DMS153 treated with DMSO at 0.1 percent for 48 hours (cell line): ENCODE measurements at regions not wholly inside any gene's neighbourhood (a gene's known extent, or its start where the extent isn't known, plus 50 kb on each side); places are given as distances from the start of the nearest gene placed in this dataset.

ENCODE experiments used
- DNase-seq: peaks from one replicate; lab custom pipeline; 2025; ENCODE audit not compliant: unreplicated experiment; lab: John Stamatoyannopoulos, UW

DNA sequence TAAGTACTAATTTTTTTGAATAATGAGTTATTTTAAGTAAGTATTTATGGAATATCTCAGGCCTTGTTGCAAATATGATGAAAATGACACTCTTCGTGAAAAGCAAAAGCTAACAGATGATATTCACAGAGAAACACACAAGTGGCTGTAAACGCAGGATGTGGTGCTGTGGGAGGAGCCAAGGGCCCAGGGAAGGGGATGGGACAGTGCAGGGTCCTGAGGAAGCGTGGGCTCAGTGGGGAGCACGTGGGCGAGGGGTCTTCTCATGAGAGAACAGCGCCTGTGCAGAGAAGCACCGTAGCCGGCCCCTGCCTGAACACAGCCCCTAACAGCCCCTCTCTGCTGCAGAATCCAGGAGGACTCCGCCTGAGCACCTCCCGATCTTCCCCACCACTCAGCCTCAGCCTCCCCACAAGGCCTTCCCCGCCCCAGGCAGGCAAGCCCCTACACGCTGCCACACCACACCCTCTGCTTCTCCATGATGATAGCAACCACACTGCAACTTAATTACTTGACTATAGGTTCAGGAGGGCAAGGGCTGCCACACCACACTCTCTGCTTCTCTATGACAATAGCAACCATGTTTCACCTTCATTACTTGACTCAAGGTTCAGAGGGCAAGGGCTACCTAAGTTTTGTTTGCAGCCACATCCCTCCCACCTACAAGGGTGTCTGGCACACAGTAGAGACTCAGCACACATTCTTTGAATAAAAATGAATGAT, 152.6 kb upstream of the RNF32 start:
- no peak for DNase-seq

GRCh38 chr7:156480671-156481070, 159.9 kb upstream of the RNF32 start:
- no peak for DNase-seq

- no peak for DNase-seq
These were observed 161.0 kb upstream of the RNF32 start for GRCh38 chr7:156479596-156479995.

DNA sequence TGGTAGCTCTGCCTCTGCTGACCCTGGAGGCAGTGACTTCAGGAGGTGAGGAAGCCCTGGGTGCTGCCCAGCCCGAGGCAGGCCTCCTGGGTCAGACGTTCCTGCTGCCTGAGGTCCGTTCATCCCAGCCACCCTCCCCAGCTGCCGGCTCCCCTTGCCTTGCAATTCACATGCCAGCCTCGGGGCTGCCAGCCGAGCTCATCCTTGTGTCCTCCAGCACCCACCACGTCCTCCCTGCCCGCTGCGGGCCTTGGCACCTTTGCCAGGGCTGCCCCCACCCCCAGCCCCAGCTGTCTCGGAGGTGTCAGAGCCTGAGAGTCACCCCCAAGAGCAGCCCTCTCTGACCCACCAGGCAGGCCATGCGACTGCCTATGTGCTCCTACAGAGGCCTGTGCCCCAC, 162.1 kb upstream of the RNF32 start:
- DNase-seq = no peak

DNA sequence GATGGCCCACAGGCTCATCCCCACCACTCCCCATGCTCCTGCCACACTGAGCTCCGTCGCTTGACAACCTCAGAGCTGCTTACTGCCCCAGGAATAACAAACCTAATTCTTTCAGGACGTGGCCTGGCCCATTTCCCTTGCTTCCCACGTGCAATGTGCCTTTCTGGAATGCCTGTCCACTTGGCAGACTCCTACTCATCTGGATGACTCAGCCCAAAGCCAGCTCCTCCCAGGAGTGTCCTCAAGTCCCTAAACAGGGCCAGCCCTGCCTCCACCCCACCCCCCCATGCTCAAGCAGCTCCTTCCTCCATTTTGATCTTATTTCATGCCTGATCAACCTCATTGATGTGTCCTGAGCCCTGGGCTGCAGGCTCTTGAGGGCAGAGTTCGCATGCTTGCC, 164.9 kb upstream of the RNF32 start:
- no peak for DNase-seq

DNA sequence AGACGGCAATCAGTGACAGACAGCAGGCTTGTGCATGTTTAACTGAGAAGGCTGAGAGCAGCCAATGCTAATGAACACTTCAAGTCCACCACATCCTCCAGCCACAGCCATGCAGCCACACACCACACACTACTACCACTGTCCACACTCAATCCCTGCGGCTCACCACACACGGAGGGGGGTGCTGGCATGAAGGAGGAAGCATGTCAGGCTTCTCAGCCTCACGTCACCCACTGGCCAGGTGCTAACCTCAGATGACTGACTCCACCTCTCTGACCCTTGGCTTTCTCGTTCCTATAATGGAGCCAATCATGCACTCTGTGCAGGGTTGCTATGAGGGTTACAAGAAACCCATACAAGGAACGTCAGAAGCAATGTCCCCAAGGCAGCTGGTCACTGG, 165.4 kb upstream of the RNF32 start:
- DNase-seq = no peak

DNA sequence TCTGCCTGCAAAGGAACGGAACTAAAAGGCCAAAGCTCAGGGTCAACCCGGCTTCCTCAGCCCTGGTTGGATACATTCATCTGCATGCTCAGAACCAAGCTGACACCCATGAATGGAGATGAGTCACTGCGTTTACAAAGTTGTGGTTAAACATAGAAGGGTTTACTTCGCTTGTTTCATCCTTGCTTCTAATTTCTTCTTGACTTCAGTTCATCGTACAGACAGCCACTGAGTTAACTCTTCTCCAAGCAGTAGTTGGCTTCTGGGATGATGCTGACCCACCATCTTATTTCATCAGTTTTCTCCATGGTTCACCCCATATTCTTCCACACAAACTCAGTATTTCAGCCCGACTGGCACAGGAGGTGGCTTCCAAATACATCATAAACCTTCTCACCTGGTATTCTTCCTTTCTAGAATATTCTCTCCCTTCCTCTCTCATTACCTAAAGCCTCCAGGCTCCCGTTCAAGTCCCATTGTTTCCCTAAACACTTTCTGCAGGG, 166.3 kb upstream of the RNF32 start:
- no peak for DNase-seq

GRCh38 chr7:156473476-156474240, 166.9 kb upstream of the RNF32 start:
- peak; percentile 12 for DNase-seq

GRCh38 chr7:156472267-156472666, 168.3 kb upstream of the RNF32 start:
- no peak for DNase-seq

DNA sequence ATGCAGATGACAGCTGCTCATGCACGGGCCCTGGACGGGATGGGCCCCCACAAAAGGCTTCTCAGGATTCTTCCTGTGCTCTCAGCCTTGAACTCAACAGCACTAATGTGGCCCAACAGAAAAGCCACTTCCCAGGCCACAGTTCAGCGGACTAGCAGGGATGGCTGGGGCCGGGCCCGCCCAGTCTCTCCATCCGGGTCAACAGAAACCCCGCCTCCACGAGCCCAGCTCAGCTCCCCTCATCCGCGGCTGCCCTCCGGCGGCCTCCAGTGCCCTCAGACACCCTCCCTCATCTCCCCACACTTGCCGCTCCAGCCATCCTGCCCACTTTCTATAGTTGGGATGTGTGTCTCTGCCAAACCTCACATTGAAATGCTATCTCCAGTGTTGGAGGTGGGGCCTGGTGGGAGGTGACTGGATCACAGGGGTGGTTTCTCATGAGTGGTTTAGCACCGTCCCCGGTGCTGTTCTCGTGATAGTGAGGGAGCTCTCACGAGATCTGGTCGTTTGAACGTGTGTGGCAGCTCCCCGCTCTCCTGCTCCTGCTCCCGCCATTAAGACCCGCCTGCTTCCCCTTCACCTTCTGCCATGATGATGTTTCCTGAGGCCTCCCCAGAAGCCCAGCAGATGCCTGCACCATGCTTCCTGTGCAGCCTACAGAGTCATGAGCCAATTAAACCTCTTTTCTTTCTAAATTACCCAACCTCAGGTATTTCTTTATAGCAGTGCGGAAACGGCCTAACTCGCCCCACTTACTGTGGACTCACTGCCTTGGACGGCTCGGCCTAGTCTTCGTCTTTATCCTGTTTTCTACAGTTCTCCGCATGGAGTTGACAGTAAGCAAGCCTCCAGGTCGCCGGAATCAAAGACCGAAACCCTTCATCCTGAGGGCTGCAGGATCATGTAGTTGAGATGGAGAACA, 169.9 kb upstream of the RNF32 start:
- no peak for DNase-seq

GRCh38 chr7:156466955-156467625, 173.5 kb upstream of the RNF32 start:
- DNase-seq = no peak

GRCh38 chr7:156466272-156466671, 174.3 kb upstream of the RNF32 start:
- DNase-seq = no peak

GRCh38 chr7:156465186-156465585, 175.4 kb upstream of the RNF32 start:
- DNase-seq = no peak

DNA sequence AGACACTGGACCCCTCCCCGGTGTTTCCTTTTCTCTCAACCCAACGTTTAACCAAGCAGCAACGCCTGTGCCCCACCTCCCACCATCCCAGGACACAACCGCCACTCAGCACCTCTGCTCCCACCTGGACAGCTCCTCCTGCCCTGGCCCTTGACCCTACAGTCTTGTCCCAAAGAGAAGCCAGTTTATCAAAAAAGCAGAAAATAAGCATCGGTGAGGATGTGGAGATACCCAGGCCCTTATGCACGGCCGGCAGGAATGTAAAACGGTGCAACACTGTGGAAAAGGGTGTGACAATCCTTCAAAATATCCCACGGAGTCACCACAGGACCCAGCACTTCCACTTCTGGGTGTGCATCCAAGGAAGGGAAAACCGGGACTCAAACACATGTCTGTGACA, 176.2 kb upstream of the RNF32 start:
- no peak for DNase-seq

DNA sequence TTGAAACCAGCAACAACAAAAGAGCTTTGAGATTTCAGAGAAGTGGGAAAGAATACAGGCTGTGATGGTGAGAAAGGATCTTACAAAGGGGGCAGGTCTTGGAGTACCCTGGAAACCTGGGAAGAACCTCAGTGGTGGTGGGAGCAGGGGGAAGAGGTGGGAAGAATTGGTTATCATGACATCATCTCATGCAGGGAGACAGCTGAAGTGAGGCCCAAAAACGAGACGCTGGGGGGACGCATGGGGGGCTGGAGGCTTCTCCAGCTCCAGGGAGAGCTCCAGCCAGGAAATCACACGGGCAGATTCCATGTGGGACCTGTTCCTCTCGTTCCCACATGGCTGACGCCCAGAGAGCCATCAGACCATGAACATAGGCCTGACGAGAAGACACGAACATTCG, 177.3 kb upstream of the RNF32 start:
- no peak for DNase-seq

DNA sequence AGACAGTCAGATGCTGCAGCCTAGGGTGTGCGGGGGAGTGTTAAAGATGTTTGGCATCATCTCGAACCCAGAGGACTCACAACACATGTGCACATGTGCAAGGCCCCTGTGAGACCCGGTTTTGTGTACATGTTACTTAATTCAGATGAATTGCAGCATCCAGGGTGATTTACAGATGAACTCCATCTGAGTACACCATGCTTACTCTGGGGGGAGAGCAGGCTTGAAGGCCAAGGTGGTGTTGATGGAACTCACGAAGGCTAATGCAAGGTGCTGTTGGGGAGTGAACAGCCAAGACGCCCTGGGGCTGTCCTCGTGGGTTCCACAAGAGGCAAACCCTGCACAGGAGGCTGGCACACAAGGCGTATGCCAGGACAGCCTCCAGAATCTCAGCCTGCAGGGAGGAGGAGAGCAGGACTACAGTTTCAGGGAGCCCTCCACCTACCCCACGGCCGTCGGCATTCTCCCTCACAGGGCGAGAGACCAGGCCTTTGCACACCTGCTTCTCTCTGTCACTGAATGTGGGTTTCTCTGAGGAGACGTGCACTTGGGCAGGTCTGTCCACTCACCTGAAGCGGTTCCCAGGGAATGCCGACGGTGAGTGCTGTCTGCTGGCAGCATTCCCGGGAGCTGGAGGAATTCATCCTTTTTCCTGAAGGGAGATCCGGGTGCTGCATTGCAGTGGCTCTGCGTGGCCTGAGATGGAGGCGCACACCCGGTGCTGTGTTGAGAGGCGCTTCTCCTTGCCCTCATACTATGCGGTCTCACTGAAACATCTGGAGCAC, 178.5 kb upstream of the RNF32 start:
- DNase-seq = no peak

- peak; percentile 33 for DNase-seq
These were observed 179.5 kb upstream of the RNF32 start for GRCh38 chr7:156460858-156461627.

- no peak for DNase-seq
These were observed 181.0 kb upstream of the RNF32 start for GRCh38 chr7:156459582-156459981.

DNA sequence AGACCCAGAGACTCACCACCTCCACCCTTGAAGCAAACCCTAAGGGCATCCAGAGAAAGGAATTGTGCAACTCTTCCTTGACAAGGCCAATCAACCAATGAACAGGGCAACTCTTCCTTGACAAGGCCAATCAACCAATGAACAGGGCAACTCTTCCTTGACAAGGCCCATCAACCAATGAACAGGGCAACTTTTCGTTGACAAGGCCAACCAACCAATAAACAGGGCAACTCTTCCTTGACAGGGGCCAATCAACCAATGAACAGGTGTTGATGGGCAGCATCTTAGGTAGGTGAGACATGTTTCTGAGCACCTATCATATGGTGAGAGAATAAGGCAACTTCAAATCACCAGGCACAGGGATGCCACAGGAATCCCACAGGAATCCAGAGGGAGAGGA, 181.5 kb upstream of the RNF32 start:
- no peak for DNase-seq
